Neural cell (in vitro differentiated cells): ENCODE measurements at regions not wholly inside any gene's neighbourhood (a gene's known extent, or its start where the extent isn't known, plus 50 kb on each side); places are given as distances from the start of the nearest gene placed in this dataset.

Experiments
- H2AFZ ChIP-seq: fragments of 200-600, 300-800 bp; sonication (generic), shearing (Covaris generic); 2 replicates; pipeline ENCODE4 v1.6.0; 2014; ENCODE audit warnings: low read depth, mild to moderate bottlenecking, antibody characterized with exemption, low read length, moderate library complexity
- H3F3A ChIP-seq: fragments of 200-600 bp; shearing (Covaris generic); 2 replicates; pipeline ENCODE4 v1.6.1; 2016; ENCODE audit warnings: mild to moderate bottlenecking, moderate library complexity, mixed read lengths, antibody characterized with exemption, low read length; ENCODE audit not compliant: insufficient read depth, poor library complexity, severe bottlenecking
- H3K27ac ChIP-seq: fragments of 200-600, 300-800 bp; sonication (generic), shearing (Covaris generic); 2 replicates; pipeline ENCODE4 v1.5.1; 2014; ENCODE audit warnings: mild to moderate bottlenecking, low read length, moderate library complexity
- H3K27me3 ChIP-seq: fragments of 300-800, 200-600 bp; sonication (generic), shearing (Covaris generic); 2 replicates; pipeline ENCODE4 v1.6.0; 2014; ENCODE audit warnings: mild to moderate bottlenecking, low read depth, low read length, moderate library complexity; ENCODE audit not compliant: insufficient read depth
- H3K36me3 ChIP-seq: fragments of 300-800, 200-600 bp; sonication (generic), shearing (Covaris generic); 2 replicates; pipeline ENCODE4 v1.5.1; 2014; ENCODE audit warnings: mild to moderate bottlenecking, antibody characterized with exemption, low read length, moderate library complexity; ENCODE audit not compliant: insufficient read depth
- H3K4me2 ChIP-seq: fragments of 300-800, 200-600 bp; sonication (generic), shearing (Covaris generic); 2 replicates; pipeline ENCODE4 v1.6.0; 2014; ENCODE audit warnings: mild to moderate bottlenecking, low read length
- H3K4me3 ChIP-seq: fragments of 300-800, 200-600 bp; sonication (generic), shearing (Covaris generic); 2 replicates; pipeline ENCODE4 v1.5.1; 2014; ENCODE audit warnings: mild to moderate bottlenecking, low read length, moderate library complexity
- H3K79me2 ChIP-seq: fragments of 200-600 bp; shearing (Covaris generic); replicated peaks from 2 replicates; pipeline ENCODE4 v1.6.0; 2014; ENCODE audit warnings: mild to moderate bottlenecking, low read length, moderate library complexity; ENCODE audit not compliant: insufficient read depth
- H3K9ac ChIP-seq: fragments of 300-800, 200-600 bp; sonication (generic), shearing (Covaris generic); 2 replicates; pipeline ENCODE4 v1.6.1; 2016; ENCODE audit warnings: mild to moderate bottlenecking, low read length, mixed read lengths
- H3K9me2 ChIP-seq: fragments of 200-600 bp; shearing (Covaris generic); 2 replicates; pipeline ENCODE4 v1.6.1; 2016; ENCODE audit warnings: mild to moderate bottlenecking, low read length, mixed read lengths; ENCODE audit not compliant: insufficient read depth
- H3K9me3 ChIP-seq: fragments of 200-600, 300-800 bp; sonication (generic), shearing (Covaris generic); 2 replicates; pipeline ENCODE4 v1.6.1; 2016; ENCODE audit warnings: mild to moderate bottlenecking, mixed run types, low read length, moderate library complexity, mixed read lengths
- H4K20me1 ChIP-seq: fragments of 200-600 bp; shearing (Covaris generic); 2 replicates; pipeline ENCODE4 v1.6.1; 2016; ENCODE audit warnings: mild to moderate bottlenecking, mixed run types; ENCODE audit not compliant: insufficient read depth
- CTCF ChIP-seq: fragments of 450-650 bp; IDR thresholded peaks from 2 replicates; pipeline ENCODE4 v1.5.1; 2014; ENCODE audit warnings: antibody characterized with exemption, mild to moderate bottlenecking, moderate library complexity; ENCODE audit not compliant: poor library complexity, severe bottlenecking
- EP300 ChIP-seq: fragments of 450-650 bp; conservative IDR thresholded peaks from 2 replicates; pipeline ENCODE4 v1.6.1; 2014; ENCODE audit warnings: antibody characterized with exemption, mild to moderate bottlenecking, moderate library complexity; ENCODE audit not compliant: poor library complexity, severe bottlenecking
- EZH2 ChIP-seq: fragments of 200-600, 300-800 bp; shearing (Covaris generic), sonication (generic); IDR thresholded peaks from 2 replicates; pipeline ENCODE4 v1.6.1; 2014; ENCODE audit warnings: antibody characterized with exemption, low read length, borderline replicate concordance, mild to moderate bottlenecking; ENCODE audit not compliant: insufficient read depth, poor library complexity, severe bottlenecking
- MXI1 ChIP-seq: fragments of 450-650 bp; conservative IDR thresholded peaks from 2 replicates; pipeline ENCODE4 v1.6.1; 2014; ENCODE audit warnings: antibody characterized with exemption, mild to moderate bottlenecking; ENCODE audit not compliant: poor library complexity, severe bottlenecking
- POLR2AphosphoS5 ChIP-seq: IDR thresholded peaks from 2 replicates; pipeline ENCODE4 v1.6.1; 2012
- RAD21 ChIP-seq: fragments of 450-650 bp; conservative IDR thresholded peaks from 2 replicates; pipeline ENCODE4 v1.6.1; 2014; ENCODE audit warnings: antibody characterized with exemption, mild to moderate bottlenecking, moderate library complexity
- REST ChIP-seq: IDR thresholded peaks from 2 replicates; pipeline ENCODE4 v1.6.1; 2012; ENCODE audit warnings: borderline replicate concordance
- SMC3 ChIP-seq: fragments of 450-650 bp; conservative IDR thresholded peaks from 2 replicates; pipeline ENCODE4 v1.6.1; 2014; ENCODE audit warnings: antibody characterized with exemption, mild to moderate bottlenecking, moderate library complexity; ENCODE audit not compliant: poor library complexity
- TAF1 ChIP-seq: IDR thresholded peaks from 2 replicates; pipeline ENCODE4 v1.6.1; 2012; ENCODE audit warnings: low read depth

DNA sequence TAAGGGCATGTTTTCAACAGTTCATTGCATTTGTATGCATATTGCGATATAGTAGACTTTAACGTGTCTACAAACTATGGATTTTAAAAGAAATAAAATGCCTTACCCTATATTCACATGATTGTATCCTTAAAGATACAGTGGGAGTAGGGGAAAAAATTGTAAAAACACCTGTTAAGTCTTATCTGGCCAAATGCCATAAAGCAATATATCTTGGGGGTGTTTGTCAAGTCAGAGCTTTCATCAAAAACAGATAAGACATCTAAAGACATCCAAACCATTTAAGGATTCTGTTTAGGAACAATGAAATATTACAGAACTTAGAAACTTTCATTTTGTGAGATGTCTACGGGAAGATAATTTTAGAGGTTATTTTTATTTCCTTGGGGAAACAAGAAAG, 152.3 kb downstream of the AASDH start:
- Histone ChIP-seq H3K9me3 (peaks cover 4% of the 10 kb centered on the region), H3K36me3 (no peaks in the 10 kb centered on the region), H3K79me2 (no peaks in the 10 kb centered on the region), H3K27me3 (no peaks in the 10 kb centered on the region), H2AFZ (no peak overlapping the region), H3K4me2 (no peak overlapping the region), H3F3A (no peaks in the 10 kb centered on the region), H3K4me3 (no peak overlapping the region), H4K20me1 (no peaks in the 10 kb centered on the region), H3K9ac (no peak overlapping the region), H3K9me2 (no peaks in the 10 kb centered on the region), H3K27ac (no peak overlapping the region)
- TF ChIP-seq EZH2 (no peak), POLR2AphosphoS5 (no peak), CTCF (no peak), RAD21 (no peak), SMC3 (no peak), REST (no peak), EP300 (no peak), MXI1 (no peak), TAF1 (no peak)

DNA sequence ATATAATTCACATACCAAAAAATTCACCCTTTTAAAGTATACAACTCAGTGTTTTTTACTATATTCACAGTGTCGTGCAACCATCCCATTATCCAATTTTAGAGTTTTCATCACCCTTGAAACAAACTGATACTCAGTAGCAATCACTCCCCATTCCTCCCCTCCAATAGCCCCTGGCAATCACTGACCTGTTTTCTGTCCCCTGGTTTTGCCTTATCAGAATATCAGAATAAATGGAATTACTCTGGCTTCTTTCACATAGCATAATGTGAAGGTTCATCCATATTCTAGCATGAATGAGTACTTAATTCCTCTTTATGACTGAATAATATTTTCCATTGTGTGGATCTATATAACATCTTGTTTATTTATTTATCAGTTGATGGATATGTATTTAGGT, 153.2 kb downstream of the AASDH start:
- no peak overlapping the region for H3K4me3 ChIP-seq
- H3K9me3 ChIP-seq, result peaks cover 4% of the 10 kb centered on the region
- H2AFZ ChIP-seq, result no peak overlapping the region
- H3F3A ChIP-seq, result no peaks in the 10 kb centered on the region
- H3K9me2 ChIP-seq, result no peaks in the 10 kb centered on the region
- TF ChIP-seq CTCF (no peak), RAD21 (no peak), SMC3 (no peak), MXI1 (no peak), EZH2 (no peak), POLR2AphosphoS5 (no peak), TAF1 (no peak), REST (no peak), EP300 (no peak)
- no peaks in the 10 kb centered on the region for H3K36me3 ChIP-seq
- no peak overlapping the region for H3K9ac ChIP-seq
- no peak overlapping the region for H3K27ac ChIP-seq
- H3K4me2 ChIP-seq, result no peak overlapping the region
- no peaks in the 10 kb centered on the region for H3K27me3 ChIP-seq
- H4K20me1 ChIP-seq, result no peaks in the 10 kb centered on the region
- H3K79me2 ChIP-seq, result no peaks in the 10 kb centered on the region
